ENCODE measurements at regions not wholly inside any gene's neighbourhood (a gene's known extent, or its start where the extent isn't known, plus 50 kb on each side); places are given as distances from the start of the nearest gene placed in this dataset.
"Not testable (repeated sequence)": the region's sequence is repeated elsewhere in the genome, so short reads cannot be mapped to it uniquely, and the experiment has no call there.

GRCh38 chr18:71327850-71328249 lies 1039.0 kb downstream of the SOCS6 start:
- DNase-seq, result no peak

DNA sequence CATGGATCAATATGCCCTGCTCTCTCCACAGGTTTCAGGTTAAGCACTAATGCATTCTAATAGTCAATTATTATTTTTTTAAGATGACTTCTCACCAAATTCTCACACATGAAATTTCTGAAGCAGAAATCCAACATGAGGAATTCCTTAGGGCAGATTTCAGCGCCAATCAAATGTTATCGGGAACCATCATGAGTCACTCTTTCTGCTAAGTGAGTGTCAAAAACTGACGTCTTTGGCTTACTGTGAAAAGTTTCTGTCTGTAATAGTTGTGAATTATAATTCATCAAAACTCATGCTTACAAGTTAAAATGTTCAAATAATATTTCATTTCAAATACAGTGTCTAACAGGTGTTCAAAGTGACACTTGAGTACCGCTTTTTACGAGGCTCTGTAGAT lies 1038.6 kb downstream of the SOCS6 start:
- DNase-seq, result no peak

GRCh38 chr18:71326826-71327225 lies 1038.0 kb downstream of the SOCS6 start:
- no peak for DNase-seq

DNA sequence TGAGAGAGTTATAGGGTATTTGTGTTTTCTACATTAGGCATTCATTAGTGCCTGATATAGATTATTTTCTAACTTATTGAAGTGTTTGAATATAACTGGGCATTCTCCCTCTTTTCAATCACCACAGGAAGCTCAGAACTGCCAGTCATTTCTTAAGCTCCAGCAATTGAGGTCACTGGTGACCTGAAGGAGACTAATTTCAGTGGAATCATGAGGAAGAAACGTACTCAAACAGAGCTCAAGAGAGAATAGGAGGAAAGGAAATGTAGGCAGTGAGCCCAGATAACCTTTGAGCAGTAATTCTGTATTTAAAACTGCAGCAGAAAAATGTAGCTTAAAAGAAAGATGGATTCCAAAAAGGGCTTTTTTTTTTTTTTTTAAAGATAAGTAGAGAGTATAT lies 1035.5 kb downstream of the SOCS6 start:
- no peak for DNase-seq

DNA sequence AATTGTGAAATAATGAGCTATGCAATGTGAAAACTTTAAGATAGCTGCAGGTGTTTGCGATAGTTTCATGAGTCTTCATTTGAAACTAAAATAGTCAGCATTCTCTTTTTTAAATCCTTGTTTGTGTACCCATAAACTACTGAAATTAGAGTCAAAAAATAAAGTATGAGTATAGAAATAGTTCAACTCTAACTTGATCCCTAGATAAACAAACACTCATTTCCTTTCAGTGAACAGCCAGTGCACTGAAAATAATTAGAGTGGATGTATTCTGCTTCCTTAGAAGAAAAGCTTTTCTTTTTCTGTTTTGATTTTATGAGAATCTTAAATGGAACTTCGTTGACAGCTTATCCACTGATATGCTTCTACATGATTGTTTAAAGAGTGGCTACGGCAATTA lies 1033.4 kb downstream of the SOCS6 start:
- DNase-seq, result no peak

- DNase-seq, result no peak
Measured at GRCh38 chr18:71321319-71321718, 1032.5 kb downstream of the SOCS6 start.

DNA sequence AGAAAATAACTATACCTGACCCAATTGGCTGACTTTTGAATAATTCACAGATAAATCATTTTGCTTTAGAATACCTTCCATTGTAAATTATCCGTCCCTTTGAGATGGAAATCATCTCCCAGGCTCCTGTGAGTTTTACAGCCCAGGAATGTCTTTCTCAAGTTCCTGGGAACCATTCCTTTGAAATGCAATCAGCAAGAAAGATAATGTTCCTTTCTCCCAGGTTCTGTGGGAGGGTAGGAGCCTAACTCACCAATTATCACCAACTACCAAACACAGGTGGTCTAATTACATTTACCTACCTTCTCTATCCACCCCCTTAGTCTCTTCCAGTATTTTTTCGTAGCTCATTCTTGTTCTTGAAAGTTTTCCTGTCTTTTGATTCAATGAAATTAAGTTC lies 1016.0 kb downstream of the SOCS6 start:
- DNase-seq, result no peak

DNA sequence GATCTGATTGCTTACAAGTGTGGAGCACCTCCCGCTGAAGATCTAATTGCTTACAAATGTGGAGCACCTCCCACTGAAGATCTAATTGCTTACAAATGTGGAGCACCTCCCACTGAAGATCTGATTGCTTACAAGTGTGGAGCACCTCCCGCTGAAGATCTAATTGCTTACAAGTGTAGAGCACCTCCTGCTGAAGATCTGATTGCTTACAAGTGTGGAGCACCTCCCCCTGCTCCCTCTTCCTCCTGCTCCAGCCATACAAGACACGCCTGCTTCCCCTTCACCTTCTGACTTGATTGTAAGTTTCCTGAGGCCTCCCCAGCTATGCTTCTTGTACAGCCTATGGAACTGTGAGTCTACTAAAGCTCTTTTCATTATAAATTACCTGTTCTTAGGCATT lies 1014.9 kb downstream of the SOCS6 start:
- DNase-seq, result not testable (repeated sequence)

DNA sequence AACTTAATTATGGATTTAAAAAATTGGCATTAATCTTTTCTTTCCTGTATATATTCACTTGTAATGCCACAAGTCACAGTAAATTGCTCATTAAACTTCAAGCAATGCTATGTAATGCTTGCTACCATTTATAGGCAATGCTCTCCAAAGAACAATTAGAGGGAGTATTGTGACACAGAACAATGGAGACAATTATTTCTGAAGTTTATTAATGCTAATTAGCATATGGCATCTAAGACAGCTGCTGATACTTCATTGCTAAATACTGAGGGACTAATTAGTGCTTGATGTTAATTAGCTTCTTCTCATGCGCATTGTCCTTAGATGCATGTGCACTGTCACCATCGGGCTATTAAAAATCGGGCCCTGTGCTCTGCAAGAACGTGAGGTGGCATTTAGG lies 1012.8 kb downstream of the SOCS6 start:
- DNase-seq, result no peak

- DNase-seq, result not testable (repeated sequence)
Measured at GRCh38 chr18:71294201-71294600, 1005.4 kb downstream of the SOCS6 start.

DNA sequence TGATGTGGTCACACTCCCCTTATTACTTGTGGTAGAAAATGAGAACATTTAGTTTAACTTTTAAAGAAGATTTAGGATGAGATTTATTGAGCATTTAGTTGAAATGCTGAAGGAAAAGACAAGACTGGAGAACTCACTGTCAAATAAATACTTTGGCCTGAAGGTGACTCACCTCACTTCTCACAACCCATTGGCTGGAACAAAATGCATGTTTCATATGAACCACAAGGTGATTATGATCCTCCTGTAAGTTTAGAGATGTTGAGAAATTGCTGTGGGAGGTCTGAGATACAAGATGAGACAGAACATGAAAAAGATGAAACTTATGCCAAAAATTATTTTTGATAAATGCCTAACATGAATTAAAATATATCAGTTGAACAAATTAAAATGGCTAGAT lies 1004.5 kb downstream of the SOCS6 start:
- DNase-seq, result no peak

GRCh38 chr18:71287268-71287667 lies 998.4 kb downstream of the SOCS6 start:
- DNase-seq, result no peak

DNA sequence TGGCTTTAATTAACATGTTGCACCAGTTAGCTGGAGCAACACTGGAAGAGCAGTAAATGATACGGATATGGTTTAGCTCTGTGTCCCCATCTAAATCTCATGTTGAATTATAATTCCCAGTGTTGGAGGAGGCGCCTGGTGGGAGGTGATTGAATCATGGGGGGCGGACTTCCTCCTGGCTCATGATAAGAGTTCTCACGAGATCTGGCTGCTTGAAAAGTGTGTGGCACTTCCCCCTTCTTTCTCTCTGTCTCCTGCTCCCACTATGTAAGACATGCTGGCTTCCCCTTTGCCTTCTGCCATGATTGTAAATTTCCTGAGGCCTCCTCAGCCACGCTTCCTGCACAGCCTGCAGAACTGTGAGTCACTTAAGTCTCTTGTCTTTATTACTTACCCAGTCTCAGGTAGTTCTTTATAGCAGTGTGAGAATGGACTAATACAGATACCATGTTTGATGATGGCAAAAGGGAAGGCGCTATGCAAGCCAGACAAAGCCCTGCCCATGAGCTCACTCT lies 963.6 kb downstream of the SOCS6 start:
- no peak for DNase-seq

DNA sequence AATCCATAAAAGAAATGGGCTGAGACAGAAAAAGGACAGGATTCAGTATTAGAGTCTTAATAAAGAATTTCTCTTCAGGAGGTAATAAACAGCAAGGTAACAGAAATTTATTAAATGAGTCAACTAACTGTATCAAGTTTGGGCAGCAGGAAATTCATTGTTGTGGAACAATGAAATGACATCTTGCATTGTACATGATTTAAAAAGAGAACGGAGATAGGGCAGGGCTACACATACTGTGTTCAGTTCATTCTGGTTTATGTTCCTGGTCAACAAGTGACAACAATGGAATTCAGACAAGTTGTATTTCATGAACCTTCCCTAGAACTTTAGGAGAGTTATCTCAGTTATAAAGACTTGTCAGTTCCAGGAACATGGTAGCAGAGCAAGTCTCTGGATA lies 961.3 kb downstream of the SOCS6 start:
- no peak for DNase-seq

DNA sequence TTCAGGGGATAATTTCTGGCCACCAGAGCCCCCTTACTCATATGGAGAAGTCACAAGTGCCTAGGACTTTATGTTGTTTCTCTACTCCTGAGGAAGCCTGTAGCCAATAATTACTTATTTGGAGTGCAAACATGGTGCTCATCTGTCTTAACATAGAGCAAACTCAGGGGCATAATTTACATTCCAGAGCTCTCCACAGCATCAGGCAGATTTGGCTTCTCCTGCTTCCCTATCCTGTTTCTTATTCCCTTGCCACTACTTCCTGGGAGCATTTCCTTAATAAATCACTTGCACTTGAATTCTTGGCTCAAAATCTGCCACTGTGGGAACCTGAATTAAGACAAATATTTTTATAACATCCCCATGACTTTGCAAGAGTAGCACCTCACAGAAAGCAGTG lies 960.9 kb downstream of the SOCS6 start:
- no peak for DNase-seq

- no peak for DNase-seq
Measured at GRCh38 chr18:71242981-71243380, 954.1 kb downstream of the SOCS6 start.

DNA sequence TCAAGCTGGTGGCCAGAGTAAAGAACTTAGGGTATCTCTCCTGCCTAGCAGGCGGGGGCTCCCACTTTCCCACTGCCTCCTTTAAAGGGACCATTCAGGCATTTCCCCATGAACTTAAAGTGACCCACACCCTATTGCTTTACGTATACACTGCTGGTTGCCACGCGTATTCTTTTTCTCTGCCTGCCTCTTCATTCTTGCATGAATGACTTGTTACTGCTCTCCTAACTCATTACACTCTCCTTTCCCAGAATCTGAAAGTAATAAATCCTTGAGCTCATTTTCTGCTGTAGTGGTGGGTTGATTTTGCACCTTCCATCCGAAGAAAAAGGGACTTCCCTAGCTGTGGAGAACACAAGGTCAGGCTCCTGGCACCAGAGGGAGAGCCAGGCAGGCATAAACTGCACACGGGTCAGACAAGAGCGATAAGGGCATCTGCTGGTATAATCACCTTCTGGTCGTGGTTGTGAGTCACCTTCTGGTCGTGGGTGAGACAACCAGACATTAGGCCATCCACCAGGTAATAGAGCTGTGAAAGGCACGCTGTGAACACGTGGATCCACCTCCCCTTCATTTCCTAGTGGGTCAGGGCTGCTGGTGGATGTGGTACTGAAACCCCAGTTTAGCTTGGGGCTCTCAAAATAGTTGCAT lies 950.3 kb downstream of the SOCS6 start:
- DNase-seq, result no peak

DNA sequence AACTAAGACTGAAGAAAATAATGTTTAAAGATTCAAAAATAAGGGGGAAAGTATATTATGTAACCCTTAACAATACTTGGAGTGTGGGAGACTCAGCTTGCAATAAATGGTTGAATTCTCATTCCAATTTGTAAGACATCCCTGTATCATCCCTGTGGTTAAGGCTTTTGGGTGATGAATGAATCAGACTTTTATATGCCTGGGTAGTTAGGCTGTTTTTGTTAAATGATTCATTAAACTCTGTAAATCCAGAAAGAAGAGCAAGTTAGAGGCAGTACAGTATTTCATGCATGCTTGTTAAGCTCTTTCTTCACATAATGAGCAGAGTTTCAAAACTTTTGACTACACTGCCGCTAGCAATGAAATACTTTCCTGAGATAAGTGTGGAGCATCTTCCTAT lies 948.8 kb downstream of the SOCS6 start:
- DNase-seq, result no peak

DNA sequence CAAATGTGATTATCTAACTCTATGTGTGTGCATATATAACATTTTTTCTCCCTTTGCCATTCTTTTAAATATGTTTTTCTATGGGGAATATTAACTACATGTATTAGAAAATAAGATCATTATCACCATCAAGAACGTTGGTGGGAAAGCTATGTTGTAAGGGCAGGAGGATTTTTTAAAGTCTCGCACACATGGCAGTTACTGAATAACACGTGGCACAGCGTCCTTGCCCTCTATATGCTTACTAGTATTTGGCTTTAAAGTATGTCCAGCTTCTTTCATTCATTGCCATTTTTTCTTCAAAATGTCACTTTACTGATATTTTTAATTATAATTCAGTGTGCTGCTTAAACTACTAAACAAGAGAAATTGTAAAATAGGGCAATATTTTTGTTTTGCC lies 944.3 kb downstream of the SOCS6 start:
- no peak for DNase-seq

- no peak for DNase-seq
Measured at GRCh38 chr18:71223486-71223885, 934.6 kb downstream of the SOCS6 start.

GRCh38 chr18:71221405-71221804 lies 932.6 kb downstream of the SOCS6 start:
- no peak for DNase-seq

- DNase-seq, result not testable (repeated sequence)
Measured at GRCh38 chr18:71212739-71213138, 923.9 kb downstream of the SOCS6 start.

DNA sequence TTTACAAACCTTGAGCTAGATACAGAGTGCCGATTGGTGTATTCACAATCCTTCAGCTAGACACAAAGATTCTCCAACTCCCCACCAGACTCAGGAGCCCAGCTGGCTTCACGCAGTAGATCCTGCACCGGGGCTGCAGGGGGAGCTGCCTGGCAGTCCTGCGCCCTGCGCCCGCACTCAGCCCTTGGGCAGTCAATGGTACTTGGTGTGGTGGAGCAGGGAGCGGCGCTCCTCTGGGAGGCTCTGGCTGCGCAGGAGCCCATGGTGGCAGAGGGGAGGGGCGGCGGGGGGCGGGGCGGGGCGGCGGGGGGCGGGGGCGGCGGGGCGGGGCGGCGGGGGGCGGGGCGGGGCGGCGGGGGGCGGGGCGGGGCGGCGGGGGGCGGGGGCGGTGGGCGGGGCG lies 923.4 kb downstream of the SOCS6 start:
- DNase-seq, result no peak

- no peak for DNase-seq
Measured at GRCh38 chr18:71209944-71210343, 921.1 kb downstream of the SOCS6 start.

DNA sequence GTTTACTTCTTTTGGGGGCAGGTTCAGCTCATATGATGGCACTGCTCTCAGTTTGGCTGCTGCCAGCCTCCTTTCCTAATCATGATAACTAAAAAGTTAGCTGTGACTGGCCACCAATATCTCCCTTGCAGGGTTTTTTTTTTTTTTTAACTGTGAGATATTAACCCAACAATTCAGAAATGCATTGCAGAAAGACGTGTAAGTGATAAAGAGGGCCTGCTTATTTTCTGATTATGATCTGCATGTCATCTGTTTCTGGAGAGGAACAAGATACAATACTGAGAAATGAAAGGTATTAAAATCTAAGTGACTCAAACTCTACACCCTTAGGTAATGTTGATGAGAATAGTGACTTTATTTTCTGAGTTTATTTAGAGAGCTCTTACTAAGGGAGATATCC lies 905.6 kb downstream of the SOCS6 start:
- DNase-seq, result no peak
